ENCODE measurements at regions not wholly inside any gene's neighbourhood (a gene's known extent, or its start where the extent isn't known, plus 50 kb on each side); places are given as distances from the start of the nearest gene placed in this dataset.

- Histone ChIP-seq H3K9me3 (replicated peaks; ENCODE audit: control insufficient read depth, insufficient read depth, low read depth, low read length) (no peaks in the 10 kb centered on the region), H3K27me3 (ENCODE audit: control insufficient read depth in 2 of 2, insufficient read depth in 2 of 2, low read length in 2 of 2) (peaks cover 0 to 7% of the 10 kb centered on the region in 2 experiments; a peak in 2 of 5 replicates), H3K4me1 (replicated peaks in 1 of 2; ENCODE audit: control insufficient read depth in 2 of 2, insufficient read depth in 2 of 2, low read length in 2 of 2) (no peaks in the 10 kb centered on the region), H3K4me3 (no peak overlapping the region), H3K9me1 (ENCODE audit: control insufficient read depth, insufficient read depth, low read length) (no peaks in the 10 kb centered on the region), H3K27ac (ENCODE audit: extremely low read depth, low read depth, low read length) (no peak overlapping the region), H3K79me2 (ENCODE audit: control insufficient read depth, insufficient read depth, low read length) (no peaks in the 10 kb centered on the region), H3K9ac (ENCODE audit: insufficient read depth in 1 of 2, low read depth in 2 of 2, low read length in 2 of 2) (no peak overlapping the region), H4K20me1 (replicated peaks; ENCODE audit: control insufficient read depth, insufficient read depth, low read length) (no peaks in the 10 kb centered on the region), H3K36me3 (ENCODE audit: control insufficient read depth, insufficient read depth, low read length) (no peaks in the 10 kb centered on the region), H3K4me2 (ENCODE audit: insufficient read depth, low read length) (no peak overlapping the region), H2AFZ (ENCODE audit: low read depth, low read length) (no peak overlapping the region)
- BruUV-seq (replicated peaks): no TSS peak
- intact Hi-C loops (cut with micrococcal nuclease) (no loop called here), in situ Hi-C loops (cut with MboI) (no loop called here)
- CTCF ChIA-PET (ENCODE audit: low intra/inter-chr PET ratio): no interaction called here
- 0% methylated on average over 4 of the region's 4 CpGs for WGBS (ENCODE audit: insufficient coverage, low coverage, missing lambda C conversion rate)
- DNase-seq (ENCODE audit: extremely low read depth in 1 of 4, low spot score in 3 of 4): no peak
- TF ChIP-seq SFPQ (IDR thresholded peaks at IDR 0.05; ENCODE audit: low read depth, low read length): no peak
- TF ChIP-seq CAMTA2 (CRISPR knock-in tag; conservative IDR thresholded peaks at IDR 0.05): no peak
- no peak for TF ChIP-seq YY1 (IDR thresholded peaks at IDR 0.05; ENCODE audit: borderline replicate concordance in 1 of 3, control insufficient read depth in 1 of 3, extremely low read depth in 1 of 3, insufficient read depth in 3 of 3, insufficient read length in 1 of 3, insufficient replicate concordance in 2 of 3, low read depth in 1 of 3, low read length in 2 of 3)
- no peak for TF ChIP-seq JUNB (CRISPR knock-in tag; conservative IDR thresholded peaks at IDR 0.05)
- TF ChIP-seq ZNF24 (IDR thresholded peaks at IDR 0.05): no peak
- no peak for TF ChIP-seq NCOA4 (IDR thresholded peaks at IDR 0.05; ENCODE audit: partially characterized antibody)
- TF ChIP-seq CGGBP1 (CRISPR knock-in tag; IDR thresholded peaks at IDR 0.05): no peak
- TF ChIP-seq RAD51 (IDR thresholded peaks at IDR 0.05; ENCODE audit: borderline replicate concordance, low read depth): no peak
- TF ChIP-seq HSF4 (CRISPR knock-in tag; IDR thresholded peaks at IDR 0.05; ENCODE audit: borderline replicate concordance): no peak
- TF ChIP-seq GABPB2 (CRISPR knock-in tag; conservative IDR thresholded peaks at IDR 0.05): no peak
- TF ChIP-seq FOXA1 (IDR thresholded peaks at IDR 0.05; ENCODE audit: borderline replicate concordance): no peak
- TF ChIP-seq NUFIP1 (IDR thresholded peaks at IDR 0.05; ENCODE audit: partially characterized antibody): no peak
- POLR2A ChIA-PET: no interaction called here
- no peak for ATAC-seq
- no peak for FAIRE-seq
These were observed 152.0 kb upstream of the TMC3 start for GRCh38 chr15:81526029-81526428.
